GM23248 (cell line): ENCODE measurements at regions not wholly inside any gene's neighbourhood (a gene's known extent, or its start where the extent isn't known, plus 50 kb on each side); places are given as distances from the start of the nearest gene placed in this dataset.
"Not testable (repeated sequence)": the region's sequence is repeated elsewhere in the genome, so short reads cannot be mapped to it uniquely, and the experiment has no call there.

ENCODE experiments used
- DNase-seq: peaks from one replicate; pipeline ENCODE4 v3.0.0-alpha.2; 2015
- H2AFZ ChIP-seq: fragments of 200-600 bp; sonication (generic); 2 replicates; pipeline ENCODE4 v1.6.1; 2016; ENCODE audit warnings: antibody characterized with exemption
- H3F3A ChIP-seq: fragments of 200-600 bp; sonication (generic); 2 replicates; pipeline ENCODE4 v1.6.1; 2016; ENCODE audit warnings: mild to moderate bottlenecking, antibody characterized with exemption, mixed run types; ENCODE audit not compliant: insufficient read depth
- H3K27ac ChIP-seq: fragments of 200-600 bp; sonication (generic); 2 replicates; pipeline ENCODE4 v1.5.1; 2016; ENCODE audit warnings: mild to moderate bottlenecking
- H3K27me3 ChIP-seq: fragments of 200-600 bp; sonication (generic); replicated peaks from 2 replicates; pipeline ENCODE4 v1.6.1; 2016; ENCODE audit warnings: mild to moderate bottlenecking; ENCODE audit not compliant: insufficient read depth
- H3K36me3 ChIP-seq: fragments of 200-600 bp; sonication (generic); 2 replicates; pipeline ENCODE4 v1.6.1; 2016; ENCODE audit warnings: low read depth, mild to moderate bottlenecking
- H3K4me1 ChIP-seq: fragments of 200-600 bp; sonication (generic); 2 replicates; pipeline ENCODE4 v1.6.1; 2016; ENCODE audit warnings: mild to moderate bottlenecking; ENCODE audit not compliant: insufficient read depth
- H3K4me2 ChIP-seq: fragments of 200-600 bp; sonication (generic); one replicate; pipeline ENCODE4 v1.6.1; 2016; ENCODE audit warnings: mild to moderate bottlenecking; ENCODE audit not compliant: unreplicated experiment
- H3K4me3 ChIP-seq: fragments of 200-600 bp; sonication (generic); 2 replicates; pipeline ENCODE4 v1.5.1; 2016; ENCODE audit warnings: mild to moderate bottlenecking
- H3K79me2 ChIP-seq: fragments of 200-600 bp; sonication (generic); 2 replicates; pipeline ENCODE4 v1.6.1; 2016; ENCODE audit warnings: mild to moderate bottlenecking; ENCODE audit not compliant: insufficient read depth
- H3K9ac ChIP-seq: fragments of 200-600 bp; sonication (generic); 2 replicates; pipeline ENCODE4 v1.6.1; 2016; ENCODE audit warnings: mild to moderate bottlenecking
- H3K9me2 ChIP-seq: fragments of 200-600 bp; sonication (generic); 2 replicates; pipeline ENCODE4 v1.6.1; 2016; ENCODE audit warnings: mixed run types, mild to moderate bottlenecking, moderate library complexity; ENCODE audit not compliant: insufficient read depth
- H3K9me3 ChIP-seq: fragments of 200-600 bp; sonication (generic); one replicate; pipeline ENCODE4 v1.6.1; 2017; ENCODE audit warnings: low read depth
- H4K20me1 ChIP-seq: fragments of 200-600 bp; sonication (generic); 2 replicates; pipeline ENCODE4 v1.6.0; 2016; ENCODE audit not compliant: insufficient read depth
- EZH2 ChIP-seq: fragments of 200-600 bp; sonication (generic); IDR thresholded peaks from 2 replicates; pipeline ENCODE4 v1.6.1; 2018; ENCODE audit warnings: antibody characterized with exemption, mild to moderate bottlenecking; ENCODE audit not compliant: insufficient read depth, poor library complexity, severe bottlenecking
- EZH2phosphoT487 ChIP-seq: fragments of 200-600 bp; sonication (generic); IDR thresholded peaks from 2 replicates; pipeline ENCODE4 v1.6.1; 2018; ENCODE audit warnings: antibody characterized with exemption, moderate library complexity, mild to moderate bottlenecking, low read depth; ENCODE audit not compliant: insufficient read depth
- WGBS, 2 experiments: methylation state at CpG; one replicate each; pipeline ENCODE4 v1.1.6; 2015 to 2017; ENCODE audit warnings: low lambda C conversion rate in 2 of 2, low coverage in 1 of 2; ENCODE audit errors: missing lambda C conversion rate in 2 of 2; 5-methylcytosine and 5-hydroxymethylcytosine counted together
- in situ Hi-C: fragments of 300-500 bp; cut with MboI; formaldehyde crosslinking; loops from 2 replicates; pipeline ENCODE4 v1.15.0; 2020

- H3K27me3 ChIP-seq = no peaks in the 10 kb centered on the region
- TF ChIP-seq EZH2phosphoT487 (no peak), EZH2 (no peak)
Observed at GRCh38 chr9:82052081-82052480, 63.5 kb downstream of the SPATA31D1 start.

GRCh38 chr9:82054264-82055015, 65.9 kb downstream of the SPATA31D1 start:
- WGBS, 2 experiments = 81 to 82% methylated on average over 18 to 25 of the region's 26 CpGs
- Histone ChIP-seq H3K27ac (no peak overlapping the region), H3K4me3 (no peak overlapping the region), H3K9ac (no peak overlapping the region), H2AFZ (no peak overlapping the region), H3K36me3 (no peaks in the 10 kb centered on the region), H3K4me2 (no peak overlapping the region), H3K9me3 (no peaks in the 10 kb centered on the region), H3K79me2 (no peaks in the 10 kb centered on the region), H4K20me1 (no peaks in the 10 kb centered on the region), H3K27me3 (no peaks in the 10 kb centered on the region), H3K9me2 (no peaks in the 10 kb centered on the region), H3K4me1 (no peaks in the 10 kb centered on the region), H3F3A (no peaks in the 10 kb centered on the region)
- in situ Hi-C loops = no loop called here
- no peak for DNase-seq
- no peak for TF ChIP-seq EZH2phosphoT487
- no peak for TF ChIP-seq EZH2

More at GRCh38 chr9:82052081-82052480, 63.5 kb downstream of the SPATA31D1 start:
- Histone ChIP-seq H2AFZ (no peak overlapping the region), H3K9me2 (no peaks in the 10 kb centered on the region), H3K4me2 (no peak overlapping the region), H3K36me3 (no peaks in the 10 kb centered on the region), H4K20me1 (no peaks in the 10 kb centered on the region), H3K4me1 (no peaks in the 10 kb centered on the region), H3K4me3 (no peak overlapping the region), H3F3A (no peaks in the 10 kb centered on the region), H3K27ac (no peak overlapping the region), H3K9ac (no peak overlapping the region), H3K9me3 (no peaks in the 10 kb centered on the region), H3K79me2 (no peaks in the 10 kb centered on the region)
- in situ Hi-C loops = no loop called here
- DNase-seq = no peak

GRCh38 chr9:82057805-82058204, 69.2 kb downstream of the SPATA31D1 start:
- no peak overlapping the region for H2AFZ ChIP-seq
- no peaks in the 10 kb centered on the region for H3K4me1 ChIP-seq
- H3K9me3 ChIP-seq = no peaks in the 10 kb centered on the region
- H3K27me3 ChIP-seq = no peaks in the 10 kb centered on the region
- no peaks in the 10 kb centered on the region for H3F3A ChIP-seq
- H3K79me2 ChIP-seq = no peaks in the 10 kb centered on the region
- in situ Hi-C loops = no loop called here
- no peaks in the 10 kb centered on the region for H3K9me2 ChIP-seq
- H3K4me2 ChIP-seq = no peak overlapping the region
- H4K20me1 ChIP-seq = no peaks in the 10 kb centered on the region
- 22 to 26% methylated on average over 5 of the region's 5 CpGs for WGBS, 2 experiments
- TF ChIP-seq EZH2 = no peak
- TF ChIP-seq EZH2phosphoT487 = no peak
- H3K9ac ChIP-seq = no peak overlapping the region
- H3K4me3 ChIP-seq = no peak overlapping the region
- H3K27ac ChIP-seq = no peak overlapping the region
- peak; percentile 1 for DNase-seq
- H3K36me3 ChIP-seq = no peaks in the 10 kb centered on the region

- H3K4me1 ChIP-seq, H3K27ac ChIP-seq, H3K36me3 ChIP-seq, H3F3A ChIP-seq, H4K20me1 ChIP-seq, H3K9me3 ChIP-seq, H2AFZ ChIP-seq, in situ Hi-C loops, H3K9me2 ChIP-seq, H3K4me2 ChIP-seq, H3K27me3 ChIP-seq, H3K9ac ChIP-seq, DNase-seq, H3K79me2 ChIP-seq, H3K4me3 ChIP-seq: not testable (repeated sequence)
- 58 to 68% methylated on average over 5 to 7 of the region's 7 CpGs for WGBS, 2 experiments
Observed at GRCh38 chr9:82061801-82062200, 73.2 kb downstream of the SPATA31D1 start.

- H2AFZ ChIP-seq = no peak overlapping the region
- no peak overlapping the region for H3K4me3 ChIP-seq
- TF ChIP-seq EZH2 (no peak), EZH2phosphoT487 (no peak)
- 77 to 79% methylated on average over 12 of the region's 12 CpGs for WGBS, 2 experiments
- H3K9me2 ChIP-seq = no peaks in the 10 kb centered on the region
- no peaks in the 10 kb centered on the region for H3K27me3 ChIP-seq
- no peaks in the 10 kb centered on the region for H3F3A ChIP-seq
- H3K9ac ChIP-seq = no peak overlapping the region
- H3K9me3 ChIP-seq = no peaks in the 10 kb centered on the region
- no peaks in the 10 kb centered on the region for H3K36me3 ChIP-seq
- H3K4me1 ChIP-seq = no peaks in the 10 kb centered on the region
- no peak overlapping the region for H3K27ac ChIP-seq
- H4K20me1 ChIP-seq = no peaks in the 10 kb centered on the region
- no peaks in the 10 kb centered on the region for H3K79me2 ChIP-seq
- H3K4me2 ChIP-seq = no peak overlapping the region
- in situ Hi-C loops = no loop called here
- DNase-seq = no peak
Observed at GRCh38 chr9:82062245-82062644, 73.7 kb downstream of the SPATA31D1 start.
